RWPE2 (cell line): ENCODE measurements at regions not wholly inside any gene's neighbourhood (a gene's known extent, or its start where the extent isn't known, plus 50 kb on each side); places are given as distances from the start of the nearest gene placed in this dataset.

Experiments used
- ATAC-seq: fragments of 200-7000 bp; cut with Tn5 transposase; 3 replicates; pipeline ENCODE4 v1.9.1; 2021; ENCODE audit warnings: low read depth
- DNase-seq: peaks from one replicate; pipeline ENCODE4 v3.0.0-alpha.2; 2020; ENCODE audit warnings: low spot score
- H3K27ac ChIP-seq: fragments of 450-650 bp; 2 replicates; pipeline ENCODE4 v1.5.1; 2017; ENCODE audit warnings: mild to moderate bottlenecking; ENCODE audit not compliant: poor library complexity, severe bottlenecking
- H3K27me3 ChIP-seq: fragments of 250-450 bp; sonication (Bioruptor Pico); 2 replicates; pipeline ENCODE4 v1.5.1; 2021; ENCODE audit warnings: mild to moderate bottlenecking, moderate library complexity; ENCODE audit not compliant: insufficient read depth, poor library complexity, severe bottlenecking
- H3K36me3 ChIP-seq: fragments of 250-450 bp; sonication (Bioruptor Pico); 2 replicates; pipeline ENCODE4 v1.5.1; 2020; ENCODE audit warnings: low read depth, mild to moderate bottlenecking, moderate library complexity
- H3K4me1 ChIP-seq: fragments of 250-450 bp; sonication (Bioruptor Pico); 2 replicates; pipeline ENCODE4 v1.5.1; 2021; ENCODE audit warnings: mild to moderate bottlenecking, moderate library complexity; ENCODE audit not compliant: insufficient read depth, poor library complexity, severe bottlenecking
- H3K4me3 ChIP-seq: fragments of 250-450 bp; sonication (Bioruptor Pico); 2 replicates; pipeline ENCODE4 v1.5.1; 2021; ENCODE audit warnings: mild to moderate bottlenecking, moderate library complexity; ENCODE audit not compliant: severe bottlenecking
- H3K9me3 ChIP-seq: fragments of 250-450 bp; sonication (Bioruptor Pico); 2 replicates; pipeline ENCODE4 v1.5.1; 2021; ENCODE audit warnings: mild to moderate bottlenecking, moderate library complexity; ENCODE audit not compliant: severe bottlenecking
- CTCF ChIP-seq: fragments of 450-650 bp; IDR thresholded peaks from one replicate; pipeline ENCODE4 v1.5.1; 2017; ENCODE audit warnings: mild to moderate bottlenecking, moderate library complexity; ENCODE audit not compliant: poor library complexity, severe bottlenecking

GRCh38 chr5:119913425-119913824 lies 284.1 kb downstream of the FAM170A start:
- no peaks in the 10 kb centered on the region for H3K4me1 ChIP-seq
- no peaks in the 10 kb centered on the region for H3K27me3 ChIP-seq
- no peaks in the 10 kb centered on the region for H3K36me3 ChIP-seq
- no peak overlapping the region for H3K27ac ChIP-seq
- no peak for DNase-seq
- no peak for TF ChIP-seq CTCF
- no peak for ATAC-seq
- no peak overlapping the region for H3K4me3 ChIP-seq
- no peaks in the 10 kb centered on the region for H3K9me3 ChIP-seq

DNA sequence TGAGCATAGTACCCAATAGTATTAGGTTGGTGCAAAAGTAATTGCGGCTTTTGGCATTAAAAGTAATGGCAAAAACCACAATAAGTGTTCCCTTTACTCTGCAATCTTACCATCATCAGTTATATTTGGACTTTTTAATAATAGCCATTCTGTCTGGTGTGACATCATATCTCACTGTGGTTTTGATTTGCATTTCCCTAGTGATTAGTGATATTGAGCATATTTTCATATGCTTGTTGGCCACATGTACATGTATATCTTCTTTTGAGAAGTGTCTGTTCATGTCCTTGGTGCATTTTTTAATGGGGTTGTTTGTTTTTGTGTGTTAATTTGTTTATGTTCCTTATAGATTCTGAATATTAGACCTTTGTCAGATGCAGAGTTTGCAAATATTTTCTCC lies 289.9 kb downstream of the FAM170A start:
- DNase-seq (no peak), ATAC-seq (no peak)
- no peaks in the 10 kb centered on the region for H3K27me3 ChIP-seq
- H3K9me3 ChIP-seq = no peaks in the 10 kb centered on the region
- H3K27ac ChIP-seq = no peak overlapping the region
- H3K4me3 ChIP-seq = no peak overlapping the region
- no peaks in the 10 kb centered on the region for H3K36me3 ChIP-seq
- no peaks in the 10 kb centered on the region for H3K4me1 ChIP-seq
- no peak for TF ChIP-seq CTCF

GRCh38 chr5:119926301-119926700 lies 296.9 kb downstream of the FAM170A start:
- H3K4me1 ChIP-seq = no peaks in the 10 kb centered on the region
- no peak for TF ChIP-seq CTCF
- DNase-seq = no peak
- H3K36me3 ChIP-seq = no peaks in the 10 kb centered on the region
- no peaks in the 10 kb centered on the region for H3K27me3 ChIP-seq
- peaks cover 3% of the 10 kb centered on the region for H3K9me3 ChIP-seq
- no peak overlapping the region for H3K4me3 ChIP-seq
- no peak for ATAC-seq
- H3K27ac ChIP-seq = no peak overlapping the region

- no peak for TF ChIP-seq CTCF
- Histone ChIP-seq H3K27ac (no peak overlapping the region), H3K4me1 (no peaks in the 10 kb centered on the region), H3K4me3 (no peak overlapping the region), H3K36me3 (no peaks in the 10 kb centered on the region), H3K27me3 (no peaks in the 10 kb centered on the region), H3K9me3 (peaks cover 3% of the 10 kb centered on the region)
- DNase-seq (no peak), ATAC-seq (no peak; the same call in 2 of the 3 replicates)
Measured at GRCh38 chr5:119928974-119929373, 299.6 kb downstream of the FAM170A start.

DNA sequence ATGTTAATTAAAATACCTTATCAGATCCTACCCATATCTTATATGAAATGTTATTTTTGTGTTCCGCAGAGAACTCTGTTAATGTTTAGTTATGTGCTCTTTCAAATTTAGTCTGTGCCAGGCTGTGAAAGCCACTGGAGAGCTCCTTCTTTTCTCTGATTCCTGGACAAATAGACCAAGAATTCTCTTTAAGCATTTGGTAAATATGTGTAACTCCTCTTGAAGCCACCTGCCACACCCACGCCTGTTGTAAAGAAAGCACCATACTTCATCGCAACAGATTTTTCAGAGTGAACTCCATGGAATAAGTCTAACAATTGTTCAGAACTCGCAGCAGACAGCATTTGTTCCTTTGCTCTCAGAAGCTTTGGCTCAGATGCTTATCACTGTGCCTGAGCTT lies 301.1 kb downstream of the FAM170A start:
- TF ChIP-seq CTCF = no peak
- H3K4me3 ChIP-seq = no peak overlapping the region
- ATAC-seq (no peak), DNase-seq (no peak)
- no peak overlapping the region for H3K27ac ChIP-seq
- H3K36me3 ChIP-seq = no peaks in the 10 kb centered on the region
- no peaks in the 10 kb centered on the region for H3K27me3 ChIP-seq
- H3K9me3 ChIP-seq = peaks cover 3% of the 10 kb centered on the region
- H3K4me1 ChIP-seq = no peaks in the 10 kb centered on the region
